SK-N-SH (cell line): ENCODE measurements at regions not wholly inside any gene's neighbourhood (a gene's known extent, or its start where the extent isn't known, plus 50 kb on each side); places are given as distances from the start of the nearest gene placed in this dataset.

ENCODE experiments used
- CTCF ChIA-PET: fragments of 300-600, 350-600 bp; formaldehyde crosslinking; extraction: SDS; loops from one replicate; lab custom pipeline; 2021; lab: Yijun Ruan, JAX
- POLR2A ChIA-PET: fragments of 350-600 bp; sonication (Branson Sonifier 250); formaldehyde crosslinking; extraction: SDS; loops from one replicate; lab custom pipeline; 2020; ENCODE audit warnings: antibody characterized with exemption, inconsistent platforms; lab: Yijun Ruan, JAX
- DNase-seq: peaks from one replicate; pipeline ENCODE4 v3.0.0; 2012
- H2AFZ ChIP-seq: fragments of 200-600 bp; sonication (generic); 2 replicates; pipeline ENCODE4 v1.8.1; 2016; ENCODE audit warnings: antibody characterized with exemption, mild to moderate bottlenecking, low read depth
- H3F3A ChIP-seq: fragments of 200-600 bp; sonication (generic); replicated peaks from 2 replicates; pipeline ENCODE3; 2016; ENCODE audit warnings: antibody characterized with exemption, mild to moderate bottlenecking; ENCODE audit not compliant: insufficient read depth
- H3K27ac ChIP-seq, 2 experiments: fragments of 200-500 bp in 1 of 2; fragments of 200-600 bp in 1 of 2; sonication (Bioruptor generic) in 1 of 2; sonication (generic), shearing (Covaris generic) in 1 of 2; 2 replicates each; pipeline versions ENCODE4 v1.5.1 to v1.6.1; 2014 to 2016; ENCODE audit warnings: low read depth in 2 of 2, inconsistent platforms in 1 of 2, low read length in 1 of 2, mild to moderate bottlenecking in 1 of 2, mixed read lengths in 1 of 2
- H3K27me3 ChIP-seq: fragments of 200-600 bp; sonication (generic), shearing (Covaris generic); 2 replicates; pipeline ENCODE4 v1.6.1; 2016; ENCODE audit warnings: mixed run types; ENCODE audit not compliant: insufficient read depth
- H3K36me3 ChIP-seq, 2 experiments: fragments of 200-500 bp in 1 of 2; fragments of 200-600 bp in 1 of 2; sonication (Bioruptor generic) in 1 of 2; sonication (generic) in 1 of 2; replicated peaks in 1 of 2; 2 replicates each; pipeline versions ENCODE3 to v1.5.1; 2014 to 2016; ENCODE audit warnings: low read length in 1 of 2, mild to moderate bottlenecking in 1 of 2; ENCODE audit not compliant: insufficient read depth in 2 of 2, control insufficient read depth in 1 of 2
- H3K4me1 ChIP-seq, 2 experiments: fragments of 200-500 bp in 1 of 2; fragments of 200-600 bp in 1 of 2; sonication (Bioruptor generic) in 1 of 2; sonication (generic), shearing (Covaris generic) in 1 of 2; 2 replicates each; pipeline versions ENCODE4 v1.5.1 to v1.6.1; 2014 to 2016; ENCODE audit warnings: low read depth in 1 of 2, low read length in 1 of 2, mixed run types in 1 of 2; ENCODE audit not compliant: insufficient read depth in 2 of 2, control insufficient read depth in 1 of 2
- H3K4me2 ChIP-seq: fragments of 200-600 bp; sonication (generic), shearing (Covaris generic); 2 replicates; pipeline ENCODE4 v1.6.1; 2017; ENCODE audit warnings: mixed run types
- H3K4me3 ChIP-seq, 2 experiments: fragments of 200-500 bp in 1 of 2; fragments of 200-600 bp in 1 of 2; sonication (Bioruptor generic) in 1 of 2; sonication (generic), shearing (Covaris generic) in 1 of 2; 2 replicates each; pipeline versions ENCODE4 v1.5.1 to v1.8.1; 2014 to 2016; ENCODE audit warnings: low read depth in 2 of 2, inconsistent platforms in 1 of 2, low read length in 1 of 2, mild to moderate bottlenecking in 1 of 2, mixed read lengths in 1 of 2, moderate library complexity in 1 of 2
- H3K79me2 ChIP-seq: fragments of 200-600 bp; sonication (generic); 2 replicates; pipeline ENCODE4 v1.8.1; 2017; ENCODE audit warnings: mild to moderate bottlenecking; ENCODE audit not compliant: insufficient read depth
- H3K9ac ChIP-seq: fragments of 200-600 bp; sonication (generic); 2 replicates; pipeline ENCODE4 v1.6.1; 2017; ENCODE audit warnings: mixed run types
- H3K9me2 ChIP-seq: fragments of 200-600 bp; sonication (generic); 2 replicates; pipeline ENCODE4 v1.6.1; 2017; ENCODE audit warnings: mixed run types
- H3K9me3 ChIP-seq: fragments of 200-600 bp; sonication (generic); 2 replicates; pipeline ENCODE4 v1.6.1; 2017; ENCODE audit warnings: mixed run types, mild to moderate bottlenecking, moderate library complexity
- H4K20me1 ChIP-seq: fragments of 200-600 bp; sonication (generic); 2 replicates; pipeline ENCODE4 v1.6.1; 2017; ENCODE audit warnings: mild to moderate bottlenecking, mixed run types; ENCODE audit not compliant: insufficient read depth
- CHD2 ChIP-seq: fragments of 150-350 bp; IDR thresholded peaks from 2 replicates; pipeline ENCODE4 v1.6.1; 2018; ENCODE audit warnings: low read length; ENCODE audit not compliant: partially characterized antibody
- EZH2phosphoT487 ChIP-seq: fragments of 200-600 bp; sonication (generic); IDR thresholded peaks from 2 replicates; pipeline ENCODE4 v1.6.1; 2017; ENCODE audit warnings: low read depth, mixed run types, mild to moderate bottlenecking, antibody characterized with exemption, moderate library complexity, borderline replicate concordance
- FOXM1 ChIP-seq: IDR thresholded peaks from 2 replicates; pipeline ENCODE4 v1.4.0; 2012; ENCODE audit warnings: low read depth, mild to moderate bottlenecking
- GABPA ChIP-seq: IDR thresholded peaks from 2 replicates; pipeline ENCODE4 v1.4.0; 2012; ENCODE audit warnings: low read depth, mild to moderate bottlenecking
- MXI1 ChIP-seq: IDR thresholded peaks from 2 replicates; pipeline ENCODE4 v1.6.1; 2012; ENCODE audit warnings: mild to moderate bottlenecking, low read depth, low read length, improper control_type of control experiment
- NFIC ChIP-seq: IDR thresholded peaks from 2 replicates; pipeline ENCODE4 v1.4.0; 2012; ENCODE audit warnings: borderline replicate concordance
- POLR2AphosphoS5 ChIP-seq: IDR thresholded peaks from 2 replicates; pipeline ENCODE4 v1.6.1; 2012; ENCODE audit warnings: low read depth, low read length
- SIN3A ChIP-seq: IDR thresholded peaks from 2 replicates; pipeline ENCODE4 v1.6.1; 2012; ENCODE audit warnings: low read depth, mild to moderate bottlenecking, low read length, moderate library complexity, borderline replicate concordance
- TAF1 ChIP-seq: IDR thresholded peaks from 2 replicates; pipeline ENCODE4 v1.6.1; 2012; ENCODE audit warnings: low read depth, mild to moderate bottlenecking, low read length, moderate library complexity, borderline replicate concordance
- TEAD4 ChIP-seq: IDR thresholded peaks from 2 replicates; pipeline ENCODE4 v1.4.0; 2012; ENCODE audit warnings: mild to moderate bottlenecking, borderline replicate concordance; ENCODE audit not compliant: insufficient read depth
- YY1 ChIP-seq: IDR thresholded peaks from 2 replicates; pipeline ENCODE4 v1.4.0; 2012; ENCODE audit warnings: low read depth, mild to moderate bottlenecking
- WGBS: methylation state at CpG from one replicate; pipeline ENCODE4 v1.1.6; 2017; ENCODE audit warnings: low lambda C conversion rate; 5-methylcytosine and 5-hydroxymethylcytosine counted together
- TF ChIP-seq, protein P1 (sequence below): IDR thresholded peaks from 2 replicates; pipeline ENCODE4 v1.4.0; 2012; ENCODE audit warnings: low read depth, borderline replicate concordance
- TF ChIP-seq, protein P2 (sequence below): fragments of 200-600 bp; sonication (generic); IDR thresholded peaks from 2 replicates; pipeline ENCODE4 v1.6.1; 2017; ENCODE audit warnings: antibody characterized with exemption, mild to moderate bottlenecking, moderate library complexity
- TF ChIP-seq, protein P3 (sequence below): fragments of 150-350 bp; IDR thresholded peaks from 2 replicates; pipeline ENCODE4 v1.6.1; 2017; ENCODE audit warnings: antibody characterized with exemption, low read length, low read depth, borderline replicate concordance
- TF ChIP-seq, protein P4 (sequence below): IDR thresholded peaks from 2 replicates; pipeline ENCODE4; 2012

- no peaks in the 10 kb centered on the region for H3K27me3 ChIP-seq
- H3K9me2 ChIP-seq: no peaks in the 10 kb centered on the region
- no peak overlapping the region for H3K4me3 ChIP-seq
- no peak for DNase-seq
- H3K9me3 ChIP-seq: peaks cover 4% of the 10 kb centered on the region; the same call in 1 of the 2 replicates
- H3K79me2 ChIP-seq: no peaks in the 10 kb centered on the region
- H3F3A ChIP-seq: no peaks in the 10 kb centered on the region
- no peak overlapping the region for H3K4me2 ChIP-seq
- no peak overlapping the region for H2AFZ ChIP-seq
- whole genome bisulfite sequencing: 66% methylated on average over 3 of the region's 3 CpGs
- H4K20me1 ChIP-seq: no peaks in the 10 kb centered on the region
- ChIA-PET CTCF (interaction anchor here (1.0 to 1.2 kb wide), 3 partner anchors 13 to 157 kb away, joined by 3 read pairs; no protein-coding TSS in a partner anchor), POLR2A (interaction anchor here (0.7 kb wide), 1 partner anchor 29 kb away, joined by 3 read pairs; no protein-coding TSS in a partner anchor)
- no peaks in the 10 kb centered on the region for H3K36me3 ChIP-seq
- no peak overlapping the region for H3K9ac ChIP-seq
- H3K4me1 ChIP-seq: peaks cover 0 to 2% of the 10 kb centered on the region in 2 experiments; a peak in 1 of 4 replicates
- no peak overlapping the region for H3K27ac ChIP-seq
- TF ChIP-seq TAF1: no peak
- TF ChIP-seq EZH2phosphoT487: no peak
- TF ChIP-seq, protein P1, sequence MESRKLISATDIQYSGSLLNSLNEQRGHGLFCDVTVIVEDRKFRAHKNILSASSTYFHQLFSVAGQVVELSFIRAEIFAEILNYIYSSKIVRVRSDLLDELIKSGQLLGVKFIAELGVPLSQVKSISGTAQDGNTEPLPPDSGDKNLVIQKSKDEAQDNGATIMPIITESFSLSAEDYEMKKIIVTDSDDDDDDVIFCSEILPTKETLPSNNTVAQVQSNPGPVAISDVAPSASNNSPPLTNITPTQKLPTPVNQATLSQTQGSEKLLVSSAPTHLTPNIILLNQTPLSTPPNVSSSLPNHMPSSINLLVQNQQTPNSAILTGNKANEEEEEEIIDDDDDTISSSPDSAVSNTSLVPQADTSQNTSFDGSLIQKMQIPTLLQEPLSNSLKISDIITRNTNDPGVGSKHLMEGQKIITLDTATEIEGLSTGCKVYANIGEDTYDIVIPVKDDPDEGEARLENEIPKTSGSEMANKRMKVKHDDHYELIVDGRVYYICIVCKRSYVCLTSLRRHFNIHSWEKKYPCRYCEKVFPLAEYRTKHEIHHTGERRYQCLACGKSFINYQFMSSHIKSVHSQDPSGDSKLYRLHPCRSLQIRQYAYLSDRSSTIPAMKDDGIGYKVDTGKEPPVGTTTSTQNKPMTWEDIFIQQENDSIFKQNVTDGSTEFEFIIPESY: no peak
- TF ChIP-seq YY1: no peak
- TF ChIP-seq, protein P2, sequence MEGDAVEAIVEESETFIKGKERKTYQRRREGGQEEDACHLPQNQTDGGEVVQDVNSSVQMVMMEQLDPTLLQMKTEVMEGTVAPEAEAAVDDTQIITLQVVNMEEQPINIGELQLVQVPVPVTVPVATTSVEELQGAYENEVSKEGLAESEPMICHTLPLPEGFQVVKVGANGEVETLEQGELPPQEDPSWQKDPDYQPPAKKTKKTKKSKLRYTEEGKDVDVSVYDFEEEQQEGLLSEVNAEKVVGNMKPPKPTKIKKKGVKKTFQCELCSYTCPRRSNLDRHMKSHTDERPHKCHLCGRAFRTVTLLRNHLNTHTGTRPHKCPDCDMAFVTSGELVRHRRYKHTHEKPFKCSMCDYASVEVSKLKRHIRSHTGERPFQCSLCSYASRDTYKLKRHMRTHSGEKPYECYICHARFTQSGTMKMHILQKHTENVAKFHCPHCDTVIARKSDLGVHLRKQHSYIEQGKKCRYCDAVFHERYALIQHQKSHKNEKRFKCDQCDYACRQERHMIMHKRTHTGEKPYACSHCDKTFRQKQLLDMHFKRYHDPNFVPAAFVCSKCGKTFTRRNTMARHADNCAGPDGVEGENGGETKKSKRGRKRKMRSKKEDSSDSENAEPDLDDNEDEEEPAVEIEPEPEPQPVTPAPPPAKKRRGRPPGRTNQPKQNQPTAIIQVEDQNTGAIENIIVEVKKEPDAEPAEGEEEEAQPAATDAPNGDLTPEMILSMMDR: no peak
Observed at GRCh38 chr7:98679741-98680140, 62.7 kb downstream of the NPTX2 start.

DNA sequence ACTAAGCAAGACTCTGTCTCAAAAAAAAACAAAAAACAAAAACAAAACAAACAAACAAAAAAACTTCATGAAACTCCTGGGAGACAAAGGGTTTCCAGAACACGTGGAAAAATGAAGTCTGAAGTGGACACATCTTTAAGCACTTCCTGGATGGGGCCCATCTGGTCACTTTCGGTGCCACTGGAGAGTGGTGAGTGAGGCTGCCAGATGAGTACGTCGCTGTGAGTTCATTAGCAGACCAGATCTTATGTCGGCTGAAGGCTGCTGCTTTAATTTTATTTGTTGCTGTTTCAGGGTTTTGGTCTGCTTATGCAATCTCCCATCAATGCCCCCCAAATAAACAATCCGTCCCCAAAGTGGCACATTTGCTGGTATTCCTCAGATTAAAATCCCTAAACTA is 64.4 kb downstream of the NPTX2 start:
- H2AFZ ChIP-seq: no peak overlapping the region
- no peak for DNase-seq
- H3K9me3 ChIP-seq: peaks cover 5% of the 10 kb centered on the region; the same call in 1 of the 2 replicates
- H3K4me2 ChIP-seq: no peak overlapping the region
- POLR2A ChIA-PET: no interaction called here
- no peaks in the 10 kb centered on the region for H3F3A ChIP-seq
- no peaks in the 10 kb centered on the region for H4K20me1 ChIP-seq
- WGBS: 14% methylated on average over 6 of the region's 6 CpGs
- H3K9me2 ChIP-seq: no peaks in the 10 kb centered on the region
- no peaks in the 10 kb centered on the region for H3K27me3 ChIP-seq
- H3K4me1 ChIP-seq: peaks cover 0 to 2% of the 10 kb centered on the region in 2 experiments; a peak in 1 of 4 replicates
- no peak overlapping the region for H3K4me3 ChIP-seq
- H3K79me2 ChIP-seq: no peaks in the 10 kb centered on the region
- H3K9ac ChIP-seq: no peak overlapping the region
- no peaks in the 10 kb centered on the region for H3K36me3 ChIP-seq
- H3K27ac ChIP-seq: no peak overlapping the region
- CTCF ChIA-PET: interaction anchor here (0.7 to 1.5 kb wide), 2 partner anchors 51 to 64 kb away, joined by 3 to 6 read pairs; no protein-coding TSS in a partner anchor
- TF ChIP-seq GABPA: no peak
- TF ChIP-seq, protein P3, sequence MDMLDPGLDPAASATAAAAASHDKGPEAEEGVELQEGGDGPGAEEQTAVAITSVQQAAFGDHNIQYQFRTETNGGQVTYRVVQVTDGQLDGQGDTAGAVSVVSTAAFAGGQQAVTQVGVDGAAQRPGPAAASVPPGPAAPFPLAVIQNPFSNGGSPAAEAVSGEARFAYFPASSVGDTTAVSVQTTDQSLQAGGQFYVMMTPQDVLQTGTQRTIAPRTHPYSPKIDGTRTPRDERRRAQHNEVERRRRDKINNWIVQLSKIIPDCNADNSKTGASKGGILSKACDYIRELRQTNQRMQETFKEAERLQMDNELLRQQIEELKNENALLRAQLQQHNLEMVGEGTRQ: no peak
- TF ChIP-seq SIN3A: no peak
- TF ChIP-seq, protein P4, sequence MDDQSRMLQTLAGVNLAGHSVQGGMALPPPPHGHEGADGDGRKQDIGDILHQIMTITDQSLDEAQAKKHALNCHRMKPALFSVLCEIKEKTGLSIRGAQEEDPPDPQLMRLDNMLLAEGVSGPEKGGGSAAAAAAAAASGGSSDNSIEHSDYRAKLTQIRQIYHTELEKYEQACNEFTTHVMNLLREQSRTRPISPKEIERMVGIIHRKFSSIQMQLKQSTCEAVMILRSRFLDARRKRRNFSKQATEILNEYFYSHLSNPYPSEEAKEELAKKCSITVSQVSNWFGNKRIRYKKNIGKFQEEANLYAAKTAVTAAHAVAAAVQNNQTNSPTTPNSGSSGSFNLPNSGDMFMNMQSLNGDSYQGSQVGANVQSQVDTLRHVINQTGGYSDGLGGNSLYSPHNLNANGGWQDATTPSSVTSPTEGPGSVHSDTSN: no peak
- TF ChIP-seq, protein P2: no peak
- no peak for TF ChIP-seq CHD2
- TF ChIP-seq, protein P1: no peak
- TF ChIP-seq YY1: no peak
- no peak for TF ChIP-seq MXI1
- no peak for TF ChIP-seq NFIC
- TF ChIP-seq POLR2AphosphoS5: no peak
- TF ChIP-seq FOXM1: no peak
- TF ChIP-seq TEAD4: no peak
